SK-N-SH (cell line): ENCODE measurements at regions not wholly inside any gene's neighbourhood (a gene's known extent, or its start where the extent isn't known, plus 50 kb on each side); places are given as distances from the start of the nearest gene placed in this dataset.

Experiments used
- CTCF ChIA-PET: fragments of 300-600, 350-600 bp; formaldehyde crosslinking; extraction: SDS; loops from one replicate; lab custom pipeline; 2021; lab: Yijun Ruan, JAX
- POLR2A ChIA-PET: fragments of 350-600 bp; sonication (Branson Sonifier 250); formaldehyde crosslinking; extraction: SDS; loops from one replicate; lab custom pipeline; 2020; ENCODE audit warnings: antibody characterized with exemption, inconsistent platforms; lab: Yijun Ruan, JAX
- DNase-seq: peaks from one replicate; pipeline ENCODE4 v3.0.0; 2012
- H2AFZ ChIP-seq: fragments of 200-600 bp; sonication (generic); 2 replicates; pipeline ENCODE4 v1.8.1; 2016; ENCODE audit warnings: antibody characterized with exemption, mild to moderate bottlenecking, low read depth
- H3F3A ChIP-seq: fragments of 200-600 bp; sonication (generic); replicated peaks from 2 replicates; pipeline ENCODE3; 2016; ENCODE audit warnings: antibody characterized with exemption, mild to moderate bottlenecking; ENCODE audit not compliant: insufficient read depth
- H3K27ac ChIP-seq, 2 experiments: fragments of 200-500 bp in 1 of 2; fragments of 200-600 bp in 1 of 2; sonication (Bioruptor generic) in 1 of 2; sonication (generic), shearing (Covaris generic) in 1 of 2; 2 replicates each; pipeline versions ENCODE4 v1.5.1 to v1.6.1; 2014 to 2016; ENCODE audit warnings: low read depth in 2 of 2, inconsistent platforms in 1 of 2, low read length in 1 of 2, mild to moderate bottlenecking in 1 of 2, mixed read lengths in 1 of 2
- H3K27me3 ChIP-seq: fragments of 200-600 bp; sonication (generic), shearing (Covaris generic); 2 replicates; pipeline ENCODE4 v1.6.1; 2016; ENCODE audit warnings: mixed run types; ENCODE audit not compliant: insufficient read depth
- H3K36me3 ChIP-seq, 2 experiments: fragments of 200-500 bp in 1 of 2; fragments of 200-600 bp in 1 of 2; sonication (Bioruptor generic) in 1 of 2; sonication (generic) in 1 of 2; replicated peaks in 1 of 2; 2 replicates each; pipeline versions ENCODE3 to v1.5.1; 2014 to 2016; ENCODE audit warnings: low read length in 1 of 2, mild to moderate bottlenecking in 1 of 2; ENCODE audit not compliant: insufficient read depth in 2 of 2, control insufficient read depth in 1 of 2
- H3K4me1 ChIP-seq, 2 experiments: fragments of 200-500 bp in 1 of 2; fragments of 200-600 bp in 1 of 2; sonication (Bioruptor generic) in 1 of 2; sonication (generic), shearing (Covaris generic) in 1 of 2; 2 replicates each; pipeline versions ENCODE4 v1.5.1 to v1.6.1; 2014 to 2016; ENCODE audit warnings: low read depth in 1 of 2, low read length in 1 of 2, mixed run types in 1 of 2; ENCODE audit not compliant: insufficient read depth in 2 of 2, control insufficient read depth in 1 of 2
- H3K4me2 ChIP-seq: fragments of 200-600 bp; sonication (generic), shearing (Covaris generic); 2 replicates; pipeline ENCODE4 v1.6.1; 2017; ENCODE audit warnings: mixed run types
- H3K4me3 ChIP-seq, 2 experiments: fragments of 200-500 bp in 1 of 2; fragments of 200-600 bp in 1 of 2; sonication (Bioruptor generic) in 1 of 2; sonication (generic), shearing (Covaris generic) in 1 of 2; 2 replicates each; pipeline versions ENCODE4 v1.5.1 to v1.8.1; 2014 to 2016; ENCODE audit warnings: low read depth in 2 of 2, inconsistent platforms in 1 of 2, low read length in 1 of 2, mild to moderate bottlenecking in 1 of 2, mixed read lengths in 1 of 2, moderate library complexity in 1 of 2
- H3K79me2 ChIP-seq: fragments of 200-600 bp; sonication (generic); 2 replicates; pipeline ENCODE4 v1.8.1; 2017; ENCODE audit warnings: mild to moderate bottlenecking; ENCODE audit not compliant: insufficient read depth
- H3K9ac ChIP-seq: fragments of 200-600 bp; sonication (generic); 2 replicates; pipeline ENCODE4 v1.6.1; 2017; ENCODE audit warnings: mixed run types
- H3K9me2 ChIP-seq: fragments of 200-600 bp; sonication (generic); 2 replicates; pipeline ENCODE4 v1.6.1; 2017; ENCODE audit warnings: mixed run types
- H3K9me3 ChIP-seq: fragments of 200-600 bp; sonication (generic); 2 replicates; pipeline ENCODE4 v1.6.1; 2017; ENCODE audit warnings: mixed run types, mild to moderate bottlenecking, moderate library complexity
- H4K20me1 ChIP-seq: fragments of 200-600 bp; sonication (generic); 2 replicates; pipeline ENCODE4 v1.6.1; 2017; ENCODE audit warnings: mild to moderate bottlenecking, mixed run types; ENCODE audit not compliant: insufficient read depth
- CHD2 ChIP-seq: fragments of 150-350 bp; IDR thresholded peaks from 2 replicates; pipeline ENCODE4 v1.6.1; 2018; ENCODE audit warnings: low read length; ENCODE audit not compliant: partially characterized antibody
- EZH2phosphoT487 ChIP-seq: fragments of 200-600 bp; sonication (generic); IDR thresholded peaks from 2 replicates; pipeline ENCODE4 v1.6.1; 2017; ENCODE audit warnings: low read depth, mixed run types, mild to moderate bottlenecking, antibody characterized with exemption, moderate library complexity, borderline replicate concordance
- FOSL2 ChIP-seq: IDR thresholded peaks from 2 replicates; pipeline ENCODE4 v1.4.0; 2012; ENCODE audit warnings: low read depth, mild to moderate bottlenecking, moderate library complexity, borderline replicate concordance
- FOXJ3 ChIP-seq: sonication (generic); formaldehyde crosslinking; IDR thresholded peaks from 2 replicates; pipeline ENCODE4 v1.5.1; 2020; ENCODE audit warnings: mild to moderate bottlenecking, missing genetic modification reagents
- FOXM1 ChIP-seq: IDR thresholded peaks from 2 replicates; pipeline ENCODE4 v1.4.0; 2012; ENCODE audit warnings: low read depth, mild to moderate bottlenecking
- GABPA ChIP-seq: IDR thresholded peaks from 2 replicates; pipeline ENCODE4 v1.4.0; 2012; ENCODE audit warnings: low read depth, mild to moderate bottlenecking
- GATA2 ChIP-seq: sonication (generic); formaldehyde crosslinking; IDR thresholded peaks from 2 replicates; pipeline ENCODE4 v1.5.0; 2020; ENCODE audit warnings: mild to moderate bottlenecking, missing genetic modification reagents
- NRF1 ChIP-seq: IDR thresholded peaks from 2 replicates; pipeline ENCODE4 v1.6.1; 2012; ENCODE audit warnings: low read depth, mild to moderate bottlenecking, low read length
- RAD21 ChIP-seq: IDR thresholded peaks from 2 replicates; pipeline ENCODE4 v1.6.1; 2012; ENCODE audit warnings: mild to moderate bottlenecking, low read length
- RFX5 ChIP-seq: IDR thresholded peaks from 2 replicates; pipeline ENCODE4 v1.6.1; 2012; ENCODE audit warnings: mild to moderate bottlenecking, improper control_type of control experiment, low read length
- RXRA ChIP-seq: IDR thresholded peaks from 2 replicates; pipeline ENCODE4 v1.4.0; 2012; ENCODE audit warnings: low read depth, mild to moderate bottlenecking, borderline replicate concordance
- SIN3A ChIP-seq: IDR thresholded peaks from 2 replicates; pipeline ENCODE4 v1.6.1; 2012; ENCODE audit warnings: low read depth, mild to moderate bottlenecking, low read length, moderate library complexity, borderline replicate concordance
- TCF12 ChIP-seq: IDR thresholded peaks from 2 replicates; pipeline ENCODE4 v1.4.0; 2012
- WGBS: methylation state at CpG from one replicate; pipeline ENCODE4 v1.1.6; 2017; ENCODE audit warnings: low lambda C conversion rate; 5-methylcytosine and 5-hydroxymethylcytosine counted together
- TF ChIP-seq, protein P1 (sequence below): IDR thresholded peaks from 2 replicates; pipeline ENCODE4 v1.4.0; 2012; ENCODE audit warnings: low read depth
- TF ChIP-seq, protein P2 (sequence below): fragments of 200-600 bp; sonication (generic); IDR thresholded peaks from 2 replicates; pipeline ENCODE4 v1.6.1; 2017; ENCODE audit warnings: antibody characterized with exemption, mild to moderate bottlenecking, moderate library complexity
- TF ChIP-seq, protein P3 (sequence below): IDR thresholded peaks from 2 replicates; pipeline ENCODE4 v1.4.0; 2012; ENCODE audit warnings: low read depth, borderline replicate concordance
- TF ChIP-seq, protein P4 (sequence below): fragments of 150-350 bp; IDR thresholded peaks from 2 replicates; pipeline ENCODE4 v1.6.1; 2016; ENCODE audit warnings: mild to moderate bottlenecking, low read depth, low read length
- TF ChIP-seq, protein P5 (sequence below): IDR thresholded peaks from 2 replicates; pipeline ENCODE4; 2012

DNA sequence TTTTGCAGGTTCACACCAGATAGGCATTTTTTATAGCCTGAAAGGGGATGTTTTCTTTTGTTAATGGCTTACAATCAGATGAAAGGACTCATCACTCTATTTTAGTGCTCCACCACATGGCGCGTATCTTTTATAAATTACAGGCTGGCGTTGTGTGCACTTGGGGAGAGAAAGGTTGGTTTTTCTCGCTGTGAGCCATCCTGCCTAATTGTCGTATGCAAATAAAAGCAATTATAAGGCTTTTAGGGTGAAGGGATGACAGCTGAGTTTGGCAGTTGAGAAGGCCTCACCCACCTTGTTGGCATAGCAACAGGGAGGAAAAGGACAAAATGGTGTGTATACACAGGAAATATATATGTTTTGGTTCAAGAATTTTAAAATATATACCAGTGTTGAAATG lies 268.0 kb downstream of the NR2F2 start:
- no peak overlapping the region for H2AFZ ChIP-seq
- CTCF ChIA-PET = interaction anchor here (1.4 kb wide), 1 partner anchor 13 kb away, joined by 5 read pairs; no protein-coding TSS in a partner anchor
- TF ChIP-seq RAD21 = no peak
- no peak for TF ChIP-seq FOXJ3 (CRISPR knock-in tag)
- TF ChIP-seq GABPA = no peak
- TF ChIP-seq TCF12 = no peak
- no peak for TF ChIP-seq FOXM1
- TF ChIP-seq, protein P1, sequence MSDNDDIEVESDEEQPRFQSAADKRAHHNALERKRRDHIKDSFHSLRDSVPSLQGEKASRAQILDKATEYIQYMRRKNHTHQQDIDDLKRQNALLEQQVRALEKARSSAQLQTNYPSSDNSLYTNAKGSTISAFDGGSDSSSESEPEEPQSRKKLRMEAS = no peak
- TF ChIP-seq GATA2 (CRISPR knock-in tag) = no peak
- TF ChIP-seq, all 33 proteins: peak for 0
- Histone ChIP-seq H3K4me2 (no peak overlapping the region), H3K36me3 (no peaks in the 10 kb centered on the region), H3K9me2 (no peaks in the 10 kb centered on the region), H4K20me1 (no peaks in the 10 kb centered on the region), H3K4me3 (no peak overlapping the region), H3K79me2 (no peaks in the 10 kb centered on the region), H3K4me1 (no peaks in the 10 kb centered on the region; a peak in 1 of 4 replicates), H3K9ac (no peak overlapping the region), H3K9me3 (no peaks in the 10 kb centered on the region), H3K27ac (no peak overlapping the region), H3K27me3 (no peaks in the 10 kb centered on the region), H3F3A (no peaks in the 10 kb centered on the region)
- DNase-seq = no peak
- WGBS = 50% methylated on average over 5 of the region's 5 CpGs
- POLR2A ChIA-PET = no interaction called here

DNA sequence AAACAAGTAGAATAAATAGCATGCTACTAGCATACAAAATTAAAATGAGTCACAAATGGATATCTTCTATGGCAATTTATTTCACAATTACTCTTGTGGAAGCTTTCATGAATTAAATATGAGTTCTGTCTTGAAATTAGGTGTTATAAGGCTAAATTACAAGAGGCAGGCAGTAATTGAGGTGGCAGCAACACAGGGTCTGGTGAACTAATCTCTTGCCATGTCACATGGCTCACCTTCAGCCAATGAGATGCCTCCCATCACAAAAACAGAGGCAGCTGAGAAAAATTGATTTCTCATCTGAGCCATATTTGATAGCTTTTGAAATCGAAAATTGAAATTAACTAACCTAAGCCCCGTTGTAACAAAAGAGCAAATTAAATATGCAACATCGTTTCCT lies 268.8 kb downstream of the NR2F2 start:
- Histone ChIP-seq H3K4me2 (no peak overlapping the region), H3K4me3 (no peak overlapping the region), H3K9me2 (no peaks in the 10 kb centered on the region), H4K20me1 (no peaks in the 10 kb centered on the region), H3F3A (no peaks in the 10 kb centered on the region), H3K79me2 (no peaks in the 10 kb centered on the region), H3K27ac (no peak overlapping the region), H3K9me3 (no peaks in the 10 kb centered on the region), H3K9ac (no peak overlapping the region), H3K27me3 (no peaks in the 10 kb centered on the region), H3K4me1 (no peaks in the 10 kb centered on the region; a peak in 1 of 4 replicates), H3K36me3 (no peaks in the 10 kb centered on the region), H2AFZ (no peak overlapping the region)
- ChIA-PET POLR2A (no interaction called here), CTCF (interaction anchor here (0.7 to 1.4 kb wide), 2 partner anchors 14 kb away, joined by 3 to 5 read pairs; no protein-coding TSS in a partner anchor)
- 4% methylated on average over 3 of the region's 3 CpGs for WGBS
- no peak for DNase-seq
- TF ChIP-seq EZH2phosphoT487 (no peak), FOXJ3 (CRISPR knock-in tag) (no peak), NRF1 (no peak), TCF12 (no peak), FOSL2 (no peak), RXRA (no peak), CHD2 (no peak), SIN3A (no peak), FOXM1 (no peak), RFX5 (no peak)
- TF ChIP-seq, protein P2, sequence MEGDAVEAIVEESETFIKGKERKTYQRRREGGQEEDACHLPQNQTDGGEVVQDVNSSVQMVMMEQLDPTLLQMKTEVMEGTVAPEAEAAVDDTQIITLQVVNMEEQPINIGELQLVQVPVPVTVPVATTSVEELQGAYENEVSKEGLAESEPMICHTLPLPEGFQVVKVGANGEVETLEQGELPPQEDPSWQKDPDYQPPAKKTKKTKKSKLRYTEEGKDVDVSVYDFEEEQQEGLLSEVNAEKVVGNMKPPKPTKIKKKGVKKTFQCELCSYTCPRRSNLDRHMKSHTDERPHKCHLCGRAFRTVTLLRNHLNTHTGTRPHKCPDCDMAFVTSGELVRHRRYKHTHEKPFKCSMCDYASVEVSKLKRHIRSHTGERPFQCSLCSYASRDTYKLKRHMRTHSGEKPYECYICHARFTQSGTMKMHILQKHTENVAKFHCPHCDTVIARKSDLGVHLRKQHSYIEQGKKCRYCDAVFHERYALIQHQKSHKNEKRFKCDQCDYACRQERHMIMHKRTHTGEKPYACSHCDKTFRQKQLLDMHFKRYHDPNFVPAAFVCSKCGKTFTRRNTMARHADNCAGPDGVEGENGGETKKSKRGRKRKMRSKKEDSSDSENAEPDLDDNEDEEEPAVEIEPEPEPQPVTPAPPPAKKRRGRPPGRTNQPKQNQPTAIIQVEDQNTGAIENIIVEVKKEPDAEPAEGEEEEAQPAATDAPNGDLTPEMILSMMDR = no peak
- TF ChIP-seq, protein P3, sequence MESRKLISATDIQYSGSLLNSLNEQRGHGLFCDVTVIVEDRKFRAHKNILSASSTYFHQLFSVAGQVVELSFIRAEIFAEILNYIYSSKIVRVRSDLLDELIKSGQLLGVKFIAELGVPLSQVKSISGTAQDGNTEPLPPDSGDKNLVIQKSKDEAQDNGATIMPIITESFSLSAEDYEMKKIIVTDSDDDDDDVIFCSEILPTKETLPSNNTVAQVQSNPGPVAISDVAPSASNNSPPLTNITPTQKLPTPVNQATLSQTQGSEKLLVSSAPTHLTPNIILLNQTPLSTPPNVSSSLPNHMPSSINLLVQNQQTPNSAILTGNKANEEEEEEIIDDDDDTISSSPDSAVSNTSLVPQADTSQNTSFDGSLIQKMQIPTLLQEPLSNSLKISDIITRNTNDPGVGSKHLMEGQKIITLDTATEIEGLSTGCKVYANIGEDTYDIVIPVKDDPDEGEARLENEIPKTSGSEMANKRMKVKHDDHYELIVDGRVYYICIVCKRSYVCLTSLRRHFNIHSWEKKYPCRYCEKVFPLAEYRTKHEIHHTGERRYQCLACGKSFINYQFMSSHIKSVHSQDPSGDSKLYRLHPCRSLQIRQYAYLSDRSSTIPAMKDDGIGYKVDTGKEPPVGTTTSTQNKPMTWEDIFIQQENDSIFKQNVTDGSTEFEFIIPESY = no peak
- TF ChIP-seq, protein P4, sequence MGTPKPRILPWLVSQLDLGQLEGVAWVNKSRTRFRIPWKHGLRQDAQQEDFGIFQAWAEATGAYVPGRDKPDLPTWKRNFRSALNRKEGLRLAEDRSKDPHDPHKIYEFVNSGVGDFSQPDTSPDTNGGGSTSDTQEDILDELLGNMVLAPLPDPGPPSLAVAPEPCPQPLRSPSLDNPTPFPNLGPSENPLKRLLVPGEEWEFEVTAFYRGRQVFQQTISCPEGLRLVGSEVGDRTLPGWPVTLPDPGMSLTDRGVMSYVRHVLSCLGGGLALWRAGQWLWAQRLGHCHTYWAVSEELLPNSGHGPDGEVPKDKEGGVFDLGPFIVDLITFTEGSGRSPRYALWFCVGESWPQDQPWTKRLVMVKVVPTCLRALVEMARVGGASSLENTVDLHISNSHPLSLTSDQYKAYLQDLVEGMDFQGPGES = no peak
- TF ChIP-seq, protein P5, sequence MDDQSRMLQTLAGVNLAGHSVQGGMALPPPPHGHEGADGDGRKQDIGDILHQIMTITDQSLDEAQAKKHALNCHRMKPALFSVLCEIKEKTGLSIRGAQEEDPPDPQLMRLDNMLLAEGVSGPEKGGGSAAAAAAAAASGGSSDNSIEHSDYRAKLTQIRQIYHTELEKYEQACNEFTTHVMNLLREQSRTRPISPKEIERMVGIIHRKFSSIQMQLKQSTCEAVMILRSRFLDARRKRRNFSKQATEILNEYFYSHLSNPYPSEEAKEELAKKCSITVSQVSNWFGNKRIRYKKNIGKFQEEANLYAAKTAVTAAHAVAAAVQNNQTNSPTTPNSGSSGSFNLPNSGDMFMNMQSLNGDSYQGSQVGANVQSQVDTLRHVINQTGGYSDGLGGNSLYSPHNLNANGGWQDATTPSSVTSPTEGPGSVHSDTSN = no peak
